Upper lobe of left lung (tissue), 6 donors: ENCODE measurements at regions not wholly inside any gene's neighbourhood (a gene's known extent, or its start where the extent isn't known, plus 50 kb on each side); places are given as distances from the start of the nearest gene placed in this dataset.

Experiments
- ATAC-seq, 2 donors: fragments of 200-7000 bp; cut with Tn5 transposase; one replicate each; pipeline ENCODE4 v1.9.1; 2022; ENCODE audit warnings: mild to moderate bottlenecking in 2 of 2, moderate library complexity in 2 of 2; ENCODE audit not compliant: low FRiP score in 2 of 2
- DNase-seq, 2 donors: peaks; one replicate each; pipeline ENCODE4 v3.0.0-alpha.2; 2019 to 2020
- H3K27ac ChIP-seq, 4 donors: fragments of 200-600 bp; sonication (generic); one replicate each; pipeline ENCODE4 v1.5.1; 2016 to 2019
- H3K27me3 ChIP-seq, 4 donors: fragments of 200-600 bp; sonication (generic); one replicate each; pipeline ENCODE4 v1.5.1; 2017 to 2019
- H3K36me3 ChIP-seq, 4 donors: fragments of 200-600 bp; sonication (generic); one replicate each; pipeline ENCODE4 v1.5.1; 2016 to 2019
- H3K4me1 ChIP-seq, 4 donors: fragments of 200-600 bp; sonication (generic); one replicate each; pipeline ENCODE4 v1.5.1; 2018 to 2019
- H3K4me3 ChIP-seq, 4 donors: fragments of 200-600 bp; sonication (generic); one replicate each; pipeline ENCODE4 v1.5.1; 2017 to 2019; ENCODE audit warnings: mild to moderate bottlenecking in 2 of 4, moderate library complexity in 1 of 4
- H3K9me3 ChIP-seq, 4 donors: fragments of 200-600 bp; sonication (generic); one replicate each; pipeline ENCODE4 v1.5.1; 2018 to 2019
- EP300 ChIP-seq, 4 donors: sonication (generic); formaldehyde crosslinking; IDR thresholded peaks; one replicate each; pipeline ENCODE4 v1.5.1; 2017; ENCODE audit warnings: antibody characterized with exemption in 4 of 4, control low read depth in 2 of 4
- POLR2A ChIP-seq, 4 donors: fragments of 450-650 bp; IDR thresholded peaks; one replicate each; pipeline ENCODE4 v1.5.1; 2016 to 2017; ENCODE audit warnings: antibody characterized with exemption in 4 of 4, mild to moderate bottlenecking in 2 of 4
- POLR2AphosphoS5 ChIP-seq, 2 donors: sonication (generic); formaldehyde crosslinking; IDR thresholded peaks; one replicate each; pipeline ENCODE4 v1.5.1; 2017; ENCODE audit warnings: antibody characterized with exemption in 2 of 2
- WGBS, 2 donors: methylation state at CpG; one replicate each; pipeline ENCODE4 v1.1.5; 2017 to 2018; 5-methylcytosine and 5-hydroxymethylcytosine counted together
- TF ChIP-seq, protein P1 (sequence below), 6 experiments: fragments of 450-650 bp in 4 of 6; fragments of 200-600 bp in 2 of 6; sonication (generic) in 2 of 6; IDR thresholded peaks; one replicate each; pipeline ENCODE4 v1.5.1; 2016 to 2019; ENCODE audit warnings: antibody characterized with exemption in 6 of 6
- donor health status: DM: no; HTN: no; CAD: no; lungs with moderate emphysema.
- donor health status: DM: no; HTN: yes; CAD: no; lungs with severe emphysema.

DNA sequence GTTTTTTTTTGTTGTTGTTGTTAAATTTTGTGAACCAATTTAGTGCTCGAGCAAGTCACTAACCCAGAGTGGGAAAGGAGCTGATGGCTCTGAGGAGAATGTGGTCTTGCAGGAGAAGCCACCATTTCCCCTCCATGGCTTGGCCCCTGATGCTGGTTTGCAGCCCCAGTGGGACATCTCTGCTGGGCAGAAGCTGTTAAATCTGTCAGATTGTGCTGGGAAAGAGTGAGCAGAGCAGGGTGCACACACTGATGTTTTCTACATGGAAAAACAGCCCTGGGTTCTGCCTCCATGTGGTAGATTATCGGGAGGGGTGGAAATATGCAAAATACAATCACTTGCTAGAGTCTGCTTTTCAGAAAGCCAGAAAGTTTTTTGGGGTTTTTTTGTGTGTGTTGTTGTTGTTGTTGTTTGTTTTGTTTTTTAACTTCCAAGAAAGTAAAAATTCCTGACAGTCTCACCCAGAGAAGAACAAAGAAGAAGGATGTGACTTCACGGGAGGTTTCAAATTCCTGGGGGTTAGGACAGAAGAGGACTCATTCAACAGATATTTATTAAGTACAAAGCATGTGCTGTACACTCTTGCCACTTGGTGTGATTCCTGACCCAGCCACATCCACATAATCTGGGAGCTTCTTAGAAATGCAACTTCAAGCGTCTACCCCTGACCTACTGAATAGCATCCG is 133.7 kb downstream of the FOXB1 start:
- Histone ChIP-seq H3K9me3 (no peaks in the 10 kb centered on the region), H3K4me3 (no peak overlapping the region), H3K36me3 (no peaks in the 10 kb centered on the region), H3K4me1 (no peaks in the 10 kb centered on the region), H3K27ac (no peak overlapping the region), H3K27me3 (no peaks in the 10 kb centered on the region)
- ATAC-seq: no peak
- TF ChIP-seq POLR2A (IDR thresholded peaks at IDR 0.05) (no peak), POLR2AphosphoS5 (IDR thresholded peaks at IDR 0.05) (no peak), EP300 (IDR thresholded peaks at IDR 0.05) (no peak)
- TF ChIP-seq, protein P1, sequence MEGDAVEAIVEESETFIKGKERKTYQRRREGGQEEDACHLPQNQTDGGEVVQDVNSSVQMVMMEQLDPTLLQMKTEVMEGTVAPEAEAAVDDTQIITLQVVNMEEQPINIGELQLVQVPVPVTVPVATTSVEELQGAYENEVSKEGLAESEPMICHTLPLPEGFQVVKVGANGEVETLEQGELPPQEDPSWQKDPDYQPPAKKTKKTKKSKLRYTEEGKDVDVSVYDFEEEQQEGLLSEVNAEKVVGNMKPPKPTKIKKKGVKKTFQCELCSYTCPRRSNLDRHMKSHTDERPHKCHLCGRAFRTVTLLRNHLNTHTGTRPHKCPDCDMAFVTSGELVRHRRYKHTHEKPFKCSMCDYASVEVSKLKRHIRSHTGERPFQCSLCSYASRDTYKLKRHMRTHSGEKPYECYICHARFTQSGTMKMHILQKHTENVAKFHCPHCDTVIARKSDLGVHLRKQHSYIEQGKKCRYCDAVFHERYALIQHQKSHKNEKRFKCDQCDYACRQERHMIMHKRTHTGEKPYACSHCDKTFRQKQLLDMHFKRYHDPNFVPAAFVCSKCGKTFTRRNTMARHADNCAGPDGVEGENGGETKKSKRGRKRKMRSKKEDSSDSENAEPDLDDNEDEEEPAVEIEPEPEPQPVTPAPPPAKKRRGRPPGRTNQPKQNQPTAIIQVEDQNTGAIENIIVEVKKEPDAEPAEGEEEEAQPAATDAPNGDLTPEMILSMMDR (IDR thresholded peaks at IDR 0.05): no peak
- WGBS, 2 donors: 62 to 72% methylated on average over 5 of the region's 5 CpGs
- no peak for DNase-seq

DNA sequence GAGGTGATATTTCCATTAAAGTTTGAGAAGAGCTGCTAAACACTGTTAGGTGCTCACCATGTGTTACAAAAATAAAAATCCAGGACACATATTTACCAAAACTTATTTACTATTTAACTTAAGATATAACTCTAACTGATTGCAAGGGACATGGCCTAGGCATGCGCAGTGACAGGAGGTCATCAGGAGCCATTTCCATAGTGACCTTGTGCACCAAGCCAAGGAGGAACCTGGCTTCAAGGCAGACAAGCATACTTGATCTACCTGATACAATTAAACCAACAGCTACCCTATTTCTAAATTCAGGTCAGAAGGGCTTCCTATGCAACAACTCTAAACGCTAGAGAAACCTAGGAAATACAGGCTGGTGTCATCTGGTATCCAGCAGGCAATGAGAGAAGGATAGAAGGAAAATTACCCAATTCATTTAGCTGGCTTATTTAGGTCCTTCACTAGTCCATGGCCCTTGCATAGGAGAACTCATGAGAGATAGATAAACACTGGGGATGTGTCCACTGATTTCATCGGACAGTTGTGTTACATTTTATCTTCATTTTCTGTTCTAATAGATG is 134.4 kb downstream of the FOXB1 start:
- Histone ChIP-seq H3K27me3 (no peaks in the 10 kb centered on the region), H3K4me1 (no peaks in the 10 kb centered on the region), H3K27ac (no peak overlapping the region), H3K36me3 (no peaks in the 10 kb centered on the region), H3K9me3 (no peaks in the 10 kb centered on the region), H3K4me3 (no peak overlapping the region)
- TF ChIP-seq POLR2A (IDR thresholded peaks at IDR 0.05): no peak
- TF ChIP-seq, protein P1 (IDR thresholded peaks at IDR 0.05): no peak
- no peak for TF ChIP-seq POLR2AphosphoS5 (IDR thresholded peaks at IDR 0.05)
- TF ChIP-seq EP300 (IDR thresholded peaks at IDR 0.05): no peak
- ATAC-seq (no peak), DNase-seq (no peak)
- WGBS, 2 donors: 86% methylated on average over 3 of the region's 3 CpGs

DNA sequence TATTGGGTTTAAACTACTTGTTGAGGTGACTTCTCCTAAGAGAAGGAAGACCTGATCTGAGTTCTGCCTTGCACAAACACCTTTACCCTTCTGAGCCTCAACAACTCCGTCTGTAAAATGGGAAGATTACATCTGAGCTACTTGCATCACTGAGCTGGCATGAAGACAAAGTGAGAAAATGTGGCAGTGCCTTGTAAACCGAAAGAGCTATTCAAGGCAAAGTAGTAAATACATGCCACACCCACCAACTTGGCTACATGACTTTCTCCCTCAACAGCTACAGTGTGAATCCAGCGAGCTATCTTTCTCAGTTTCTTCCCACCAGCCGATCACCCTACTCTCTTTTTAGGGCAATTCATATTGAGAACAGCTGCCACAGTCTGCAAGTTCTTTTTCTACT is 148.3 kb downstream of the FOXB1 start:
- TF ChIP-seq, protein P1 (IDR thresholded peaks at IDR 0.05): no peak
- TF ChIP-seq POLR2A (IDR thresholded peaks at IDR 0.05): no peak
- TF ChIP-seq EP300 (IDR thresholded peaks at IDR 0.05): no peak
- no peak for TF ChIP-seq POLR2AphosphoS5 (IDR thresholded peaks at IDR 0.05)
- WGBS, 2 donors: 77 to 84% methylated on average over 4 of the region's 4 CpGs
- Histone ChIP-seq H3K36me3 (no peaks in the 10 kb centered on the region), H3K27ac (no peak overlapping the region), H3K4me1 (peaks cover 0 to 5% (median 0%) of the 10 kb centered on the region in 4 donors), H3K27me3 (no peaks in the 10 kb centered on the region), H3K4me3 (no peak overlapping the region), H3K9me3 (no peaks in the 10 kb centered on the region)
- DNase-seq (no peak), ATAC-seq (no peak)

DNA sequence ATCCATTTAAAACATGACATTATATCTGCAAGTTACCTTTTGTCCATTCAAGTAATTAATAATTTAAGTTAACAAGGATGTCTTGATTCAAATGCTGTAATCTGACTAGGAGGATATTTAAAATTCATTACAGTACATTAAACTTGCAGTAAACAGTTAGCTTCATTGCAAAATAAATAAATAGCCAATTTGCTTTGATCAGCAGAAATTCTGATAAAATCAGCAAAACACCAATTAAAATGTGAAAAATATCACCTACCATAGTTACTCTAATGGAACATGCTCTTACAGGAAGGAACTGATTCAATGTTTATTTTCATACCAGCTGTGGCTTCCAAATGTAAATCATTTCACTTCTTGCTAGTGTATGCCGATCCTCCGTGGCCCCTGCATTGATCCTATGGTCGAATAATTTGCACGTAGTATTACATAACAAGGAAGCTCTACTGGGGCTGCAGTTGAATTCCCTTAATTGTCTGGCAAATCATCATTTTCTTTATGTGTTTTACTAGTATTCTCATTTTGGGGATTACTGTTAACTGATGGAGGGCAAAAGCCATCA is 150.7 kb downstream of the FOXB1 start:
- ATAC-seq (no peak), DNase-seq (no peak)
- Histone ChIP-seq H3K27me3 (no peaks in the 10 kb centered on the region), H3K9me3 (no peaks in the 10 kb centered on the region), H3K27ac (no peak overlapping the region), H3K4me1 (peaks cover 0 to 5% (median 0%) of the 10 kb centered on the region in 4 donors), H3K36me3 (no peaks in the 10 kb centered on the region), H3K4me3 (no peak overlapping the region)
- WGBS, 2 donors: 23 to 37% methylated on average over 4 of the region's 4 CpGs
- TF ChIP-seq POLR2AphosphoS5 (IDR thresholded peaks at IDR 0.05) (no peak), EP300 (IDR thresholded peaks at IDR 0.05) (no peak), POLR2A (IDR thresholded peaks at IDR 0.05) (no peak)
- TF ChIP-seq, protein P1 (IDR thresholded peaks at IDR 0.05): no peak
